Spleen (tissue), 7 donors: ENCODE measurements at regions not wholly inside any gene's neighbourhood (a gene's known extent, or its start where the extent isn't known, plus 50 kb on each side); places are given as distances from the start of the nearest gene placed in this dataset.

Source experiments
- POLR2A ChIP-seq, 3 donors: fragments of 450-650 bp; IDR thresholded peaks; one replicate each; pipeline ENCODE4 v1.5.1; 2017; ENCODE audit warnings: antibody characterized with exemption in 3 of 3, mild to moderate bottlenecking in 1 of 3
- POLR2AphosphoS5 ChIP-seq, 3 donors: sonication (generic); formaldehyde crosslinking; IDR thresholded peaks; one replicate each; pipeline ENCODE4 v1.5.1; 2017; ENCODE audit warnings: antibody characterized with exemption in 3 of 3
- TF ChIP-seq, protein P1 (sequence below), 11 experiments: fragments of 200-600 bp in 7 of 11; fragments of 450-650 bp in 4 of 11; sonication (generic) in 4 of 11; IDR thresholded peaks in 8 of 11; conservative IDR thresholded peaks in 3 of 11; 1 replicate in 7 of 11; 2 replicates in 4 of 11; pipeline versions ENCODE4 v1.4.0 to v1.8.0; 2016 to 2021; ENCODE audit warnings: antibody characterized with exemption in 11 of 11, inconsistent platforms in 4 of 11, mild to moderate bottlenecking in 1 of 11
- donor health status: DM: no; HTN: no; CAD: no; lungs with moderate emphysema.
- donor health status: DM: no; HTN: no; CAD: no.
- donor health status: DM: no; HTN: no; CAD: no.

- TF ChIP-seq POLR2A (IDR thresholded peaks at IDR 0.05) = no peak
- TF ChIP-seq, protein P1, sequence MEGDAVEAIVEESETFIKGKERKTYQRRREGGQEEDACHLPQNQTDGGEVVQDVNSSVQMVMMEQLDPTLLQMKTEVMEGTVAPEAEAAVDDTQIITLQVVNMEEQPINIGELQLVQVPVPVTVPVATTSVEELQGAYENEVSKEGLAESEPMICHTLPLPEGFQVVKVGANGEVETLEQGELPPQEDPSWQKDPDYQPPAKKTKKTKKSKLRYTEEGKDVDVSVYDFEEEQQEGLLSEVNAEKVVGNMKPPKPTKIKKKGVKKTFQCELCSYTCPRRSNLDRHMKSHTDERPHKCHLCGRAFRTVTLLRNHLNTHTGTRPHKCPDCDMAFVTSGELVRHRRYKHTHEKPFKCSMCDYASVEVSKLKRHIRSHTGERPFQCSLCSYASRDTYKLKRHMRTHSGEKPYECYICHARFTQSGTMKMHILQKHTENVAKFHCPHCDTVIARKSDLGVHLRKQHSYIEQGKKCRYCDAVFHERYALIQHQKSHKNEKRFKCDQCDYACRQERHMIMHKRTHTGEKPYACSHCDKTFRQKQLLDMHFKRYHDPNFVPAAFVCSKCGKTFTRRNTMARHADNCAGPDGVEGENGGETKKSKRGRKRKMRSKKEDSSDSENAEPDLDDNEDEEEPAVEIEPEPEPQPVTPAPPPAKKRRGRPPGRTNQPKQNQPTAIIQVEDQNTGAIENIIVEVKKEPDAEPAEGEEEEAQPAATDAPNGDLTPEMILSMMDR (IDR thresholded peaks at IDR 0.05 in 8 of 11, conservative IDR thresholded peaks at IDR 0.05 in 3 of 11) = no peak
- TF ChIP-seq POLR2AphosphoS5 (IDR thresholded peaks at IDR 0.05) = no peak
These were observed 376.5 kb upstream of the ZNF717 start for GRCh38 chr3:76161856-76162255.
